ENCODE measurements at regions not wholly inside any gene's neighbourhood (a gene's known extent, or its start where the extent isn't known, plus 50 kb on each side); places are given as distances from the start of the nearest gene placed in this dataset.

DNA sequence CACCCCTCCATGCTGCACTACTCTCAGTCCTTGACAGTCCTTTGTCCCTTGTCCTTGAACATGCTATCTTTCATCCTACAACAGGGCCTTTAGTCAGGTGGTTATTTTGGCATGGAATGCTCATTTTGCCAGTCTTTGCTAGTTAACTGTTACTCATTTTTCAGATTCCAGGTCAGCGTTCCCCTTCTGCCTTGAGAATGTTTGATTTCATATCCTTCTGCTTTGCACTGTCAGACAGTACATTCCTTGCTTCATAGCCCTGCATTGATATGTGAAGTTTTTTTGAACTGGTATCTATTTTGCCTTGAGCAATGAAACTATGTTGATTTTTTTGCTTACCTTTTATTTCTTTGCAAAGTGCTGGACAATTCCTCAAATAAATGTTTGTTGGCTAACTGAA, 638.2 kb upstream of the SEMA6A start:
- no peaks in the 10 kb centered on the region for H3K9me3 ChIP-seq (ENCODE audit: control insufficient read depth, low read length)
- DNase-seq (no peak), ATAC-seq (ENCODE audit: low FRiP score) (no peak)
- no peaks in the 10 kb centered on the region for H3K36me3 ChIP-seq (ENCODE audit: control insufficient read depth in 1 of 2, insufficient read depth in 2 of 2, low read length in 1 of 2)
- intact Hi-C loops (cut with DNase I): no loop called here
- no peak overlapping the region for H3K4me3 ChIP-seq (ENCODE audit: low read length in 2 of 2)
- no peaks in the 10 kb centered on the region for H3K27me3 ChIP-seq (ENCODE audit: control insufficient read depth in 1 of 2, insufficient read depth in 2 of 2, low read length in 1 of 2)
- H3K4me1 ChIP-seq (ENCODE audit: control insufficient read depth in 1 of 2, insufficient read depth in 2 of 2, low read length in 2 of 2): no peaks in the 10 kb centered on the region
- H3K27ac ChIP-seq (ENCODE audit: low read depth in 1 of 2, low read length in 2 of 2): no peak overlapping the region
- 42 to 45% methylated on average over 1 of the region's 1 CpG for WGBS, 2 donors

- no peaks in the 10 kb centered on the region for H3K27me3 ChIP-seq (ENCODE audit: control insufficient read depth in 1 of 2, insufficient read depth in 2 of 2, low read length in 1 of 2)
- H3K36me3 ChIP-seq (ENCODE audit: control insufficient read depth in 1 of 2, insufficient read depth in 2 of 2, low read length in 1 of 2): no peaks in the 10 kb centered on the region
- no peak for DNase-seq
- H3K4me1 ChIP-seq (ENCODE audit: control insufficient read depth in 1 of 2, insufficient read depth in 2 of 2, low read length in 2 of 2): no peaks in the 10 kb centered on the region
- no peak for ATAC-seq (ENCODE audit: low FRiP score)
- H3K9me3 ChIP-seq (ENCODE audit: control insufficient read depth, low read length): no peaks in the 10 kb centered on the region
- WGBS, 2 donors: 89% methylated on average over 1 of the region's 1 CpG
- H3K4me3 ChIP-seq (ENCODE audit: low read length in 2 of 2): no peak overlapping the region
- intact Hi-C loops (cut with DNase I): no loop called here
- no peak overlapping the region for H3K27ac ChIP-seq (ENCODE audit: low read depth in 1 of 2, low read length in 2 of 2)
These were observed 636.2 kb upstream of the SEMA6A start for GRCh38 chr5:117210796-117211195.

GRCh38 chr5:117209479-117209878, 634.9 kb upstream of the SEMA6A start:
- WGBS, 2 donors: 91 to 94% methylated on average over 3 of the region's 3 CpGs
- ATAC-seq (ENCODE audit: low FRiP score) (no peak), DNase-seq (no peak)
- Histone ChIP-seq H3K9me3 (ENCODE audit: control insufficient read depth, low read length) (no peaks in the 10 kb centered on the region), H3K27me3 (ENCODE audit: control insufficient read depth in 1 of 2, insufficient read depth in 2 of 2, low read length in 1 of 2) (no peaks in the 10 kb centered on the region), H3K27ac (ENCODE audit: low read depth in 1 of 2, low read length in 2 of 2) (no peak overlapping the region), H3K4me3 (ENCODE audit: low read length in 2 of 2) (no peak overlapping the region), H3K4me1 (ENCODE audit: control insufficient read depth in 1 of 2, insufficient read depth in 2 of 2, low read length in 2 of 2) (no peaks in the 10 kb centered on the region), H3K36me3 (ENCODE audit: control insufficient read depth in 1 of 2, insufficient read depth in 2 of 2, low read length in 1 of 2) (no peaks in the 10 kb centered on the region)
- intact Hi-C loops (cut with DNase I): no loop called here

- DNase-seq (no peak), ATAC-seq (ENCODE audit: low FRiP score) (no peak)
- H3K27ac ChIP-seq (ENCODE audit: low read depth in 1 of 2, low read length in 2 of 2): no peak overlapping the region
- intact Hi-C loops (cut with DNase I): no loop called here
- WGBS, 2 donors: 94 to 95% methylated on average over 9 of the region's 9 CpGs
- no peak overlapping the region for H3K4me3 ChIP-seq (ENCODE audit: low read length in 2 of 2)
- H3K36me3 ChIP-seq (ENCODE audit: control insufficient read depth in 1 of 2, insufficient read depth in 2 of 2, low read length in 1 of 2): no peaks in the 10 kb centered on the region
- H3K4me1 ChIP-seq (ENCODE audit: control insufficient read depth in 1 of 2, insufficient read depth in 2 of 2, low read length in 2 of 2): no peaks in the 10 kb centered on the region
- no peaks in the 10 kb centered on the region for H3K9me3 ChIP-seq (ENCODE audit: control insufficient read depth, low read length)
- H3K27me3 ChIP-seq (ENCODE audit: control insufficient read depth in 1 of 2, insufficient read depth in 2 of 2, low read length in 1 of 2): no peaks in the 10 kb centered on the region
These were observed 632.6 kb upstream of the SEMA6A start for GRCh38 chr5:117207088-117207668.

GRCh38 chr5:117205894-117206293, 631.3 kb upstream of the SEMA6A start:
- no peaks in the 10 kb centered on the region for H3K4me1 ChIP-seq (ENCODE audit: control insufficient read depth in 1 of 2, insufficient read depth in 2 of 2, low read length in 2 of 2)
- ATAC-seq (ENCODE audit: low FRiP score) (no peak), DNase-seq (no peak)
- no peak overlapping the region for H3K4me3 ChIP-seq (ENCODE audit: low read length in 2 of 2)
- no peaks in the 10 kb centered on the region for H3K9me3 ChIP-seq (ENCODE audit: control insufficient read depth, low read length)
- no peak overlapping the region for H3K27ac ChIP-seq (ENCODE audit: low read depth in 1 of 2, low read length in 2 of 2)
- intact Hi-C loops (cut with DNase I): no loop called here
- 44 to 51% methylated on average over 2 of the region's 2 CpGs for WGBS, 2 donors
- H3K36me3 ChIP-seq (ENCODE audit: control insufficient read depth in 1 of 2, insufficient read depth in 2 of 2, low read length in 1 of 2): no peaks in the 10 kb centered on the region
- H3K27me3 ChIP-seq (ENCODE audit: control insufficient read depth in 1 of 2, insufficient read depth in 2 of 2, low read length in 1 of 2): no peaks in the 10 kb centered on the region

DNA sequence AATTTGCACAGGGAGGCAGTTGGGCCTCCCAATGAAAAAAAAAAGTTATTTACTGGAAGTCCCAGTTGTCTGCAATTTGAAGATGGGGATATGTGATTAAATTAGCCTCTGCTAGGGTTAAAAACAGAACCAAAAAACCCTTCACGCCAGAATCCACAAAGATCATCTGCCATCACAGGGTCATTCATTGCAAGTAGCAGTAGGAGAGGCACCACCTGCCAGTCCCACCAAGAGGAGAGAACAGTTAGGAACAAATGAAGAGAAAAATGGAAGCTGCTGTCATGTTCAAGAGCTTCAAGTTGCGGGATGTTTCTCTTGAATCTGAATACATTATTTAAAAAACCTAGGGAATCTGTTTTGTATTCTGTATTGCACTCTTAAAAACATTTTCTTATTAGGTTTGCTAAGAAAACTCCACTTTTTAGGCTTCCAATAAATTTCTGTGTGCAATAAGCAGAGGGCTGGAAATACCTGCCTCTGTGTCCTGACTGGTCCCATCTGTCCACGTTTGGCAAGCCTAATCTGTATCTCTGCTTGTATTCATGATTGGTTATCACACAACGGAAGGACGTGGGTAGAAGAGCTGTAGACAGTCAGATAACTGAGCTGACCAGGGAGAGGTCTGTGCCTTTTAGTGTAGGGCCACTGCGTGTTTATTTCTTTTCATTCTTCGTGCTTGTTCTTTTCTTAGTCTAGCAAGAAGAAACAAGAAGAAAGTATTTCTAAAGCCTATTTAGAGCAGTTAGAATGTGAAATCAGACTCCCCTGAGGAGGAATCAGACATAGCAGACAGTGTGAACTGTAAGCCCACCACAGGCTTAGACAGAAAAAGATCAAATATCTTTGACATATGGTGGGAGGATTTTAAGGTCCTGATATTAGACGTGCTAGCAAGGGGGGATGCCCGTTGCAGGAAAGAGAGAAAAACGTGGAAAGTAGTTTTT, 630.6 kb upstream of the SEMA6A start:
- Histone ChIP-seq H3K27ac (ENCODE audit: low read depth in 1 of 2, low read length in 2 of 2) (no peak overlapping the region), H3K9me3 (ENCODE audit: control insufficient read depth, low read length) (no peaks in the 10 kb centered on the region), H3K36me3 (ENCODE audit: control insufficient read depth in 1 of 2, insufficient read depth in 2 of 2, low read length in 1 of 2) (no peaks in the 10 kb centered on the region), H3K4me1 (ENCODE audit: control insufficient read depth in 1 of 2, insufficient read depth in 2 of 2, low read length in 2 of 2) (no peaks in the 10 kb centered on the region), H3K4me3 (ENCODE audit: low read length in 2 of 2) (no peak overlapping the region), H3K27me3 (ENCODE audit: control insufficient read depth in 1 of 2, insufficient read depth in 2 of 2, low read length in 1 of 2) (no peaks in the 10 kb centered on the region)
- WGBS, 2 donors: 36 to 37% methylated on average over 10 of the region's 10 CpGs
- no peak for DNase-seq
- no peak for ATAC-seq (ENCODE audit: low FRiP score)
- intact Hi-C loops (cut with DNase I): no loop called here

DNA sequence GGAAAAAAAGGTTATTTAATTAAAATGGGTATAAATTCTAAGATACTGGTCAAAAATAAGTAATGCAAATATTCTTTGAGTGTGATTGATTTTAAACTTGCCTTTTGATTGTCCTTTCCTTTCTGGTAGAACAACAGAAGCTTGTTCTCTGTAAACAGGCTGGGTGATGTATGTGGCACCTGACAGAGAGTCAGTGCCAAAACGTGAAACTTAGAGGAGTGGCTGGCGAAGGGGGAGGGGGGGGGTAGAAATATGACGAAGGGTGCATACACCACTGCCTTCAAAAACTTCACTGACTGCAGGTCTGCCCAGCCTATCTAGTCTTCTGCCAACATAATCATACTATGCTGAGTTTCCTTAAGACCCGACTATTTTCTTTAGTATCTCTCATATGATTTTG, 629.8 kb upstream of the SEMA6A start:
- Histone ChIP-seq H3K9me3 (ENCODE audit: control insufficient read depth, low read length) (no peaks in the 10 kb centered on the region), H3K27me3 (ENCODE audit: control insufficient read depth in 1 of 2, insufficient read depth in 2 of 2, low read length in 1 of 2) (no peaks in the 10 kb centered on the region), H3K36me3 (ENCODE audit: control insufficient read depth in 1 of 2, insufficient read depth in 2 of 2, low read length in 1 of 2) (no peaks in the 10 kb centered on the region), H3K4me3 (ENCODE audit: low read length in 2 of 2) (no peak overlapping the region), H3K4me1 (ENCODE audit: control insufficient read depth in 1 of 2, insufficient read depth in 2 of 2, low read length in 2 of 2) (no peaks in the 10 kb centered on the region), H3K27ac (ENCODE audit: low read depth in 1 of 2, low read length in 2 of 2) (no peak overlapping the region)
- intact Hi-C loops (cut with DNase I): no loop called here
- no peak for ATAC-seq (ENCODE audit: low FRiP score)
- DNase-seq: no peak
- WGBS, 2 donors: 71 to 77% methylated on average over 4 of the region's 4 CpGs

DNA sequence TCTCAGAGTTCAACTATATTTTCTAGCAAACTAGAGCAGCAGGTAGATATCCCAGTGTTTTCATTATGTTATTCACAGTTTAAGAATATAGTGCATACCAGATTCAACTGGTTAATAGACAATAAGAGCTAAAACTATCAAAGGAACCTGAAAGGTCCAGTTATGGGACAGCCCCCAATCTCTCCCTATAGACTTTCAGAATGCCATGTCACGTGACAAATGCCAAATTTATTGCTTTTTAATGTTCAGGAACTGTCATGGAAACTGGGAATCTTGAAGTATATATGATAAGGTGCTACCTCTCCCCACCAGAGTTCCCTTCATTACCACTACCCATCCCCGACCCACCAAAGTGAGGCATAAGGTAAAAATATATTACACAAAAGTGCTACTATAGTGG, 629.0 kb upstream of the SEMA6A start:
- no peak overlapping the region for H3K4me3 ChIP-seq (ENCODE audit: low read length in 2 of 2)
- intact Hi-C loops (cut with DNase I): no loop called here
- no peak for DNase-seq
- no peak for ATAC-seq (ENCODE audit: low FRiP score)
- no peaks in the 10 kb centered on the region for H3K36me3 ChIP-seq (ENCODE audit: control insufficient read depth in 1 of 2, insufficient read depth in 2 of 2, low read length in 1 of 2)
- 93 to 95% methylated on average over 2 of the region's 2 CpGs for WGBS, 2 donors
- H3K27ac ChIP-seq (ENCODE audit: low read depth in 1 of 2, low read length in 2 of 2): no peak overlapping the region
- no peaks in the 10 kb centered on the region for H3K4me1 ChIP-seq (ENCODE audit: control insufficient read depth in 1 of 2, insufficient read depth in 2 of 2, low read length in 2 of 2)
- no peaks in the 10 kb centered on the region for H3K9me3 ChIP-seq (ENCODE audit: control insufficient read depth, low read length)
- H3K27me3 ChIP-seq (ENCODE audit: control insufficient read depth in 1 of 2, insufficient read depth in 2 of 2, low read length in 1 of 2): no peaks in the 10 kb centered on the region

DNA sequence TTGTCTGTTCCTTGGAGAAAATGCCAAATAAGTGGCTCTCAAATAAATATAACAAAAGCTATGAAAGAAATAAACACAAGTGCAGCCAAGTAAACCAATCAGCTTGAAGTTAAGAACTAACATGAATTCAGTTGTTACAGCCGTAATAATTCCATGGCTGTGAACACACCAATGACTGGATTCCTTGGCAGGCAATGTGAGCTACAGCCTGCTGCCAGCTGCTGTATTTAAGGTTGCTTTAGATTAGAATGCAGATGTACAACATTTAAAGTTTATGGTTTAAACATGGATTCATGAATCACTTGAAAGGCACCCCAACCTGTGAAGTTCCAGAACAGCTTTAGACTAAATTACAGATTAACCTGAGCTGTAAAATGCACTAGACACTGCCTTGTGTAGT, 626.4 kb upstream of the SEMA6A start:
- Histone ChIP-seq H3K4me1 (ENCODE audit: control insufficient read depth in 1 of 2, insufficient read depth in 2 of 2, low read length in 2 of 2) (no peaks in the 10 kb centered on the region), H3K27ac (ENCODE audit: low read depth in 1 of 2, low read length in 2 of 2) (no peak overlapping the region), H3K36me3 (ENCODE audit: control insufficient read depth in 1 of 2, insufficient read depth in 2 of 2, low read length in 1 of 2) (no peaks in the 10 kb centered on the region), H3K9me3 (ENCODE audit: control insufficient read depth, low read length) (no peaks in the 10 kb centered on the region), H3K27me3 (ENCODE audit: control insufficient read depth in 1 of 2, insufficient read depth in 2 of 2, low read length in 1 of 2) (no peaks in the 10 kb centered on the region), H3K4me3 (ENCODE audit: low read length in 2 of 2) (no peak overlapping the region)
- DNase-seq (no peak), ATAC-seq (ENCODE audit: low FRiP score) (no peak)
- 3 to 8% methylated on average over 1 of the region's 1 CpG for WGBS, 2 donors
- intact Hi-C loops (cut with DNase I): no loop called here

All from aorta (tissue), 5 donors.